ENCODE measurements at regions not wholly inside any gene's neighbourhood (a gene's known extent, or its start where the extent isn't known, plus 50 kb on each side); places are given as distances from the start of the nearest gene placed in this dataset.

DNA sequence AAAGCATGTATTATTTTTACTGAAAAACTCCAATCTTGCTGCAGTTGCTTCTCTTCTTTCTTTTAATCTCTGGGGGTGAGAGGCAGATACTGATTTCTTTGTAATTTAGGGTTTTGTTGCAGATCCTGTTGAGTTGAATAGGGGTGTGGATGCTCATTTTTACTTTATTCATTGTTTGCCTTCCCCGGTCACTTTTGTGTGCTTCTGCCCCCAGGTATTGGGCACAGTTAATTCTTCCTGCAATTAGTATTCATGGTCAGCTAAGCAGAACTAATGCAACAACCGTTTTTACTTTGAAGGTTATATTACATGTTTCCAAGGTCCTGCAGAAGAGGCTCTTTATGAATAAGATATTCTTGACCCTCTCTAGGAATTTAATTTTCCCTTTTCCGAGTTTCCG is 96.4 kb downstream of the BUB3 start:
- Histone ChIP-seq H3K23ac (ENCODE audit: insufficient read length) (no peak overlapping the region), H2BK5ac (ENCODE audit: low read depth, low read length) (no peak overlapping the region), H3K36me3 (ENCODE audit: control insufficient read depth in 2 of 4, insufficient read depth in 4 of 4, low read length in 3 of 4) (no peaks in the 10 kb centered on the region; a peak in 2 of 8 replicates), H3K23me2 (ENCODE audit: low read depth, low read length) (peaks cover 16% of the 10 kb centered on the region; the same call in 1 of the 2 replicates), H2AK5ac (ENCODE audit: low read depth, low read length) (no peak overlapping the region), H3K27me3 (replicated peaks in 1 of 4; ENCODE audit: control insufficient read depth in 3 of 4, extremely low read depth in 1 of 4, insufficient read depth in 3 of 4, low read length in 3 of 4) (no peaks in the 10 kb centered on the region), H3K27ac (ENCODE audit: low read depth, low read length) (no peak overlapping the region), H2BK15ac (ENCODE audit: low read length) (no peak overlapping the region), H3K4me3 (ENCODE audit: extremely low read depth in 1 of 4, insufficient read depth in 2 of 4, low read depth in 3 of 4, low read length in 4 of 4) (no peak overlapping the region), H2AFZ (ENCODE audit: low read length) (no peak overlapping the region), H4K5ac (ENCODE audit: insufficient read length, low read depth, low read length) (no peak overlapping the region), H3K4me2 (ENCODE audit: insufficient read depth in 1 of 2, low read depth in 2 of 2, low read length in 2 of 2) (no peak overlapping the region), H4K91ac (replicated peaks; ENCODE audit: insufficient read length, low read length) (no peak overlapping the region), H2BK12ac (ENCODE audit: low read depth, low read length) (no peak overlapping the region), H3K79me2 (ENCODE audit: control insufficient read depth in 1 of 2, insufficient read depth in 2 of 2, low read length in 2 of 2) (no peaks in the 10 kb centered on the region), H3K4me1 (replicated peaks in 1 of 4; ENCODE audit: control insufficient read depth in 3 of 4, insufficient read depth in 4 of 4, low read length in 3 of 4) (no peaks in the 10 kb centered on the region; a peak in 1 of 7 replicates), H3K56ac (replicated peaks; ENCODE audit: insufficient read length, low read depth, low read length) (no peak overlapping the region), H3K9ac (replicated peaks in 1 of 4; ENCODE audit: extremely low read depth in 1 of 4, low read depth in 3 of 4, low read length in 3 of 4) (no peak overlapping the region), H3K9me3 (ENCODE audit: insufficient read depth in 2 of 2, low read depth in 1 of 2, low read length in 1 of 2) (peaks cover 0 to 7% of the 10 kb centered on the region in 2 experiments; a peak in 1 of 4 replicates), H3K18ac (ENCODE audit: extremely low read depth, low read length) (no peak overlapping the region), H3K79me1 (ENCODE audit: low read depth, low read length) (no peaks in the 10 kb centered on the region), H2BK120ac (replicated peaks; ENCODE audit: low read depth, low read length) (no peak overlapping the region), H3K4ac (replicated peaks; ENCODE audit: insufficient read length, low read depth, low read length) (no peak overlapping the region), H3K14ac (ENCODE audit: insufficient read length) (no peak overlapping the region), H2BK20ac (ENCODE audit: low read length) (no peak overlapping the region), H4K8ac (ENCODE audit: extremely low read depth, insufficient read depth, low read length) (no peak overlapping the region), H4K20me1 (replicated peaks in 1 of 2; ENCODE audit: control insufficient read depth in 1 of 2, insufficient read depth in 2 of 2, low read length in 2 of 2) (peaks cover 0 to 7% of the 10 kb centered on the region in 2 experiments)
- no peak for FAIRE-seq
- DNase-seq (ENCODE audit: low read depth in 1 of 2, low spot score in 2 of 2), result no peak
- CTCF ChIA-PET (ENCODE audit: partially characterized antibody), result interaction anchor here (1.2 to 4.0 kb wide), 2 partner anchors 12 to 13 kb away, joined by 3 to 31 read pairs; no protein-coding TSS in a partner anchor
- 88% methylated on average over 4 of the region's 4 CpGs; no CpG with 5 or more reads in 1 of the 2 experiments for WGBS, 2 experiments (ENCODE audit: extremely low coverage in 1 of 2, insufficient coverage in 1 of 2, insufficient read length in 1 of 2, insufficient replicate concordance in 2 of 2, low coverage in 1 of 2, low lambda C conversion rate in 2 of 2, missing lambda C conversion rate in 1 of 2)
- POLR2A ChIA-PET (ENCODE audit: partially characterized antibody), result no interaction called here
- TF ChIP-seq SIN3A (conservative IDR thresholded peaks at IDR 0.05 in 1 of 2, IDR thresholded peaks at IDR 0.05 in 1 of 2; ENCODE audit: low read depth in 1 of 2, low read length in 2 of 2), result no peak
- no peak for TF ChIP-seq JUN (IDR thresholded peaks at IDR 0.05; ENCODE audit: low read depth, low read length)
- TF ChIP-seq ZNF274 (IDR thresholded peaks at IDR 0.05; ENCODE audit: borderline replicate concordance, extremely low read depth, low read length), result no peak
- TF ChIP-seq CTCF (IDR thresholded peaks at IDR 0.05; ENCODE audit: control extremely low read depth in 1 of 3, insufficient read depth in 1 of 3, low read depth in 1 of 3, low read length in 3 of 3), result no peak
- TF ChIP-seq SP4 (IDR thresholded peaks at IDR 0.05; ENCODE audit: low read length), result no peak
- no peak for TF ChIP-seq YY1 (IDR thresholded peaks at IDR 0.05; ENCODE audit: low read depth, low read length)
- TF ChIP-seq SRF (IDR thresholded peaks at IDR 0.05; ENCODE audit: low read depth, low read length), result no peak
- TF ChIP-seq CHD2 (IDR thresholded peaks at IDR 0.05; ENCODE audit: low read length), result no peak
- TF ChIP-seq JUND (IDR thresholded peaks at IDR 0.05; ENCODE audit: low read length), result no peak
- TF ChIP-seq SIRT6 (IDR thresholded peaks at IDR 0.05; ENCODE audit: low read length), result no peak
- TF ChIP-seq CTBP2 (IDR thresholded peaks at IDR 0.05; ENCODE audit: borderline replicate concordance, insufficient read depth, insufficient read length, low read length), result no peak
- no peak for TF ChIP-seq MAFK (IDR thresholded peaks at IDR 0.05; ENCODE audit: low read depth, low read length)
- TF ChIP-seq CBX8 (IDR thresholded peaks at IDR 0.05; ENCODE audit: borderline replicate concordance, low read depth, low read length), result no peak

All from H1 (cell line).